Astrocyte (in vitro differentiated cells and primary cell): ENCODE measurements at regions not wholly inside any gene's neighbourhood (a gene's known extent, or its start where the extent isn't known, plus 50 kb on each side); places are given as distances from the start of the nearest gene placed in this dataset.

Experiments
- EZH2 ChIP-seq: IDR thresholded peaks from 2 replicates; pipeline ENCODE4 v1.6.1; 2012; ENCODE audit warnings: mild to moderate bottlenecking, low read length, inconsistent platforms; ENCODE audit not compliant: insufficient read depth
- TF ChIP-seq, protein P1 (sequence below): IDR thresholded peaks from 2 replicates; pipeline ENCODE4 v1.5.1; 2011; ENCODE audit warnings: low read depth, mild to moderate bottlenecking, inconsistent platforms, low read length, moderate library complexity; ENCODE audit not compliant: insufficient read depth

DNA sequence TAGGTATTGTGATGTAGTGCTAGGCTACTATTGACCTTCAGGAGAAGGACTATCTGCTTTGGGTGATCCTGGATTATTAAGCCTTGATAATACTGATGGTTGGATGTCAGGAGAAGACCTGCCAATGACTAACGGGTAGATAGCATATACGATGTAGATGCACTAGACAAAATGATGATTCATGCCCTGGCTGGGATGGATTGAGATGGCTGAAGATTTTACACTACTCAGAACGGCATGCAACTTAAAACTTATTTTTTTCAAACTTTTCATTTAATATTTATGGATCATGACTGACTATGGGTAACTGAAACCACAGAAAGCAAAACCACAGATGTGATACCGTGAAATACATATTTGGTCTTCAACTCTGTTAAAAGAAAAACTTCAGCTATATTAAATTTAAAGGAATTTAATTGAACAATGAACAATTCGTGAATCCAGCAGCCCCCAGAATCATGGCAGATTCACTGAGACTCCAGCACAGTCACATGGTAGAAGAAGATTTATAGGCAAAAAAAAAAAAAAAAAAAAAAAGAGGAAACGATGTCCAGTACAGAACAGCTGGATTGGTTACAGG, 124.6 kb upstream of the CDK13 start:
- TF ChIP-seq, protein P1, sequence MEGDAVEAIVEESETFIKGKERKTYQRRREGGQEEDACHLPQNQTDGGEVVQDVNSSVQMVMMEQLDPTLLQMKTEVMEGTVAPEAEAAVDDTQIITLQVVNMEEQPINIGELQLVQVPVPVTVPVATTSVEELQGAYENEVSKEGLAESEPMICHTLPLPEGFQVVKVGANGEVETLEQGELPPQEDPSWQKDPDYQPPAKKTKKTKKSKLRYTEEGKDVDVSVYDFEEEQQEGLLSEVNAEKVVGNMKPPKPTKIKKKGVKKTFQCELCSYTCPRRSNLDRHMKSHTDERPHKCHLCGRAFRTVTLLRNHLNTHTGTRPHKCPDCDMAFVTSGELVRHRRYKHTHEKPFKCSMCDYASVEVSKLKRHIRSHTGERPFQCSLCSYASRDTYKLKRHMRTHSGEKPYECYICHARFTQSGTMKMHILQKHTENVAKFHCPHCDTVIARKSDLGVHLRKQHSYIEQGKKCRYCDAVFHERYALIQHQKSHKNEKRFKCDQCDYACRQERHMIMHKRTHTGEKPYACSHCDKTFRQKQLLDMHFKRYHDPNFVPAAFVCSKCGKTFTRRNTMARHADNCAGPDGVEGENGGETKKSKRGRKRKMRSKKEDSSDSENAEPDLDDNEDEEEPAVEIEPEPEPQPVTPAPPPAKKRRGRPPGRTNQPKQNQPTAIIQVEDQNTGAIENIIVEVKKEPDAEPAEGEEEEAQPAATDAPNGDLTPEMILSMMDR, result no peak
- TF ChIP-seq EZH2, result no peak
